Astrocyte (in vitro differentiated cells and primary cell): ENCODE measurements at regions not wholly inside any gene's neighbourhood (a gene's known extent, or its start where the extent isn't known, plus 50 kb on each side); places are given as distances from the start of the nearest gene placed in this dataset.

Experiments used
- DNase-seq: peaks from one replicate; pipeline ENCODE4 v3.0.0-alpha.2; 2010; ENCODE audit warnings: low read depth
- FAIRE-seq: peaks from 2 replicates; lab custom pipeline; 2011; peaks lifted over from hg19 to GRCh38; lab: Jason Lieb, UNC
- H2AFZ ChIP-seq: 2 replicates; pipeline ENCODE4 v1.6.0; 2012; ENCODE audit warnings: low read depth, low read length, inconsistent platforms
- H3K27ac ChIP-seq: 2 replicates; pipeline ENCODE4 v1.5.1; 2011; ENCODE audit warnings: low read depth, low read length, inconsistent platforms
- H3K27me3 ChIP-seq: 2 replicates; pipeline ENCODE4 v1.6.0; 2011; ENCODE audit warnings: low read length, inconsistent platforms; ENCODE audit not compliant: insufficient read depth
- H3K36me3 ChIP-seq: 2 replicates; pipeline ENCODE4 v1.5.1; 2011; ENCODE audit warnings: low read length, inconsistent platforms; ENCODE audit not compliant: insufficient read depth
- H3K4me1 ChIP-seq: 2 replicates; pipeline ENCODE4 v1.5.1; 2011; ENCODE audit warnings: low read length, inconsistent platforms; ENCODE audit not compliant: insufficient read depth
- H3K4me2 ChIP-seq: 2 replicates; pipeline ENCODE4 v1.6.0; 2012; ENCODE audit warnings: low read length, inconsistent platforms
- H3K4me3 ChIP-seq: 2 replicates; pipeline ENCODE4 v1.5.1; 2011; ENCODE audit warnings: low read depth, mild to moderate bottlenecking, low read length, inconsistent platforms; ENCODE audit not compliant: insufficient read depth
- H3K79me2 ChIP-seq: 2 replicates; pipeline ENCODE4 v1.6.0; 2012; ENCODE audit warnings: mild to moderate bottlenecking, low read length, inconsistent platforms; ENCODE audit not compliant: insufficient read depth
- H3K9ac ChIP-seq: 2 replicates; pipeline ENCODE4 v1.6.0; 2012; ENCODE audit warnings: mild to moderate bottlenecking, low read length, inconsistent platforms
- H3K9me3 ChIP-seq: 2 replicates; pipeline ENCODE4 v1.5.1; 2012; ENCODE audit warnings: low read depth, mild to moderate bottlenecking, low read length, inconsistent platforms; ENCODE audit not compliant: insufficient read depth
- H4K20me1 ChIP-seq: 2 replicates; pipeline ENCODE4 v1.6.0; 2012; ENCODE audit warnings: low read length, inconsistent platforms; ENCODE audit not compliant: insufficient read depth
- H3K27ac Mint-ChIP-seq: one replicate; pipeline ENCODE4 v1.8.0; 2021; ENCODE audit warnings: mild to moderate bottlenecking, mixed read lengths; ENCODE audit not compliant: unreplicated experiment
- H3K27me3 Mint-ChIP-seq: one replicate; pipeline ENCODE4 v1.8.0; 2021; ENCODE audit warnings: low read depth, mixed read lengths; ENCODE audit not compliant: unreplicated experiment
- H3K36me3 Mint-ChIP-seq: one replicate; pipeline ENCODE4 v1.8.0; 2021; ENCODE audit warnings: low read depth, mixed read lengths; ENCODE audit not compliant: unreplicated experiment
- H3K4me1 Mint-ChIP-seq: one replicate; pipeline ENCODE4 v1.8.0; 2021; ENCODE audit warnings: low read depth, mixed read lengths; ENCODE audit not compliant: unreplicated experiment
- H3K4me3 Mint-ChIP-seq: one replicate; pipeline ENCODE4 v1.8.0; 2021; ENCODE audit warnings: mild to moderate bottlenecking, moderate library complexity, mixed read lengths; ENCODE audit not compliant: unreplicated experiment
- H3K9me3 Mint-ChIP-seq: one replicate; pipeline ENCODE4 v1.8.0; 2021; ENCODE audit warnings: mild to moderate bottlenecking, mixed read lengths; ENCODE audit not compliant: unreplicated experiment
- CTCF ChIP-seq: IDR thresholded peaks from 2 replicates; pipeline ENCODE4 v1.5.1; 2011; ENCODE audit warnings: low read depth, mild to moderate bottlenecking, inconsistent platforms, low read length, moderate library complexity; ENCODE audit not compliant: insufficient read depth
- EZH2 ChIP-seq: IDR thresholded peaks from 2 replicates; pipeline ENCODE4 v1.6.1; 2012; ENCODE audit warnings: mild to moderate bottlenecking, low read length, inconsistent platforms; ENCODE audit not compliant: insufficient read depth

- H3K4me3 Mint-ChIP-seq, result no peak overlapping the region
- H3K4me1 ChIP-seq, result no peaks in the 10 kb centered on the region
- no peak overlapping the region for H3K9ac ChIP-seq
- H3K4me2 ChIP-seq, result no peak overlapping the region
- H3K4me3 ChIP-seq, result no peak overlapping the region
- no peaks in the 10 kb centered on the region for H4K20me1 ChIP-seq
- H3K27me3 Mint-ChIP-seq, result no peaks in the 10 kb centered on the region
- TF ChIP-seq EZH2 (no peak), CTCF (no peak)
- H3K79me2 ChIP-seq, result no peaks in the 10 kb centered on the region
- no peak overlapping the region for H2AFZ ChIP-seq
- H3K27ac Mint-ChIP-seq, result no peak overlapping the region
- no peaks in the 10 kb centered on the region for H3K36me3 Mint-ChIP-seq
- H3K9me3 ChIP-seq, result no peaks in the 10 kb centered on the region
- DNase-seq (no peak), FAIRE-seq (no peak)
- no peak overlapping the region for H3K27ac ChIP-seq
- no peaks in the 10 kb centered on the region for H3K27me3 ChIP-seq
- no peaks in the 10 kb centered on the region for H3K36me3 ChIP-seq
- H3K9me3 Mint-ChIP-seq, result no peaks in the 10 kb centered on the region
- H3K4me1 Mint-ChIP-seq, result no peaks in the 10 kb centered on the region
These were observed 546.7 kb downstream of the SNAPC1 start for GRCh38 chr14:62308891-62309290.

DNA sequence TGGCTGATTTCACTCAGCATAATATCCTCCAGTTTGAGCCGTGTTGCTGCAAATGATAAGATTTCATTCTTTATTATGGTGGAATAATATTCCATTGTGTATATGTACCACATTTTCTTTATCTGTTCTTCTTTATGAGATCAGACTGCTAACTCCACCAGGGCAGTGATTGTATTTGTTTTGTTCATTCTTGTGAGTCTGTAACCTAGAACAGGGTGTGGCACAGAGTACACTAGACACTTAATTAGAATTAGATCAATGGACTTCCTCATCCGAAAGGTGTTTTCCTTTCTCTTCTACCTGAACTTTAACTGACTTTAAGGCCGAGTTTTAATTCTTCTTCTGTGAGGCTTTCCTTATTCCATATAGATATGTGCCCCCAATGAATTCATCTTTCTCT is 551.0 kb downstream of the SNAPC1 start:
- H3K4me3 Mint-ChIP-seq, result no peak overlapping the region
- FAIRE-seq (no peak), DNase-seq (no peak)
- H3K27ac ChIP-seq, result no peak overlapping the region
- H3K4me1 Mint-ChIP-seq, result no peaks in the 10 kb centered on the region
- H2AFZ ChIP-seq, result no peak overlapping the region
- no peaks in the 10 kb centered on the region for H3K27me3 Mint-ChIP-seq
- H3K4me2 ChIP-seq, result no peak overlapping the region
- H3K79me2 ChIP-seq, result no peaks in the 10 kb centered on the region
- no peaks in the 10 kb centered on the region for H3K36me3 Mint-ChIP-seq
- no peaks in the 10 kb centered on the region for H3K4me1 ChIP-seq
- no peaks in the 10 kb centered on the region for H4K20me1 ChIP-seq
- H3K4me3 ChIP-seq, result no peak overlapping the region
- H3K9ac ChIP-seq, result no peak overlapping the region
- H3K27ac Mint-ChIP-seq, result no peak overlapping the region
- TF ChIP-seq EZH2 (no peak), CTCF (no peak)
- no peaks in the 10 kb centered on the region for H3K36me3 ChIP-seq
- no peaks in the 10 kb centered on the region for H3K9me3 Mint-ChIP-seq
- no peaks in the 10 kb centered on the region for H3K9me3 ChIP-seq
- H3K27me3 ChIP-seq, result no peaks in the 10 kb centered on the region

DNA sequence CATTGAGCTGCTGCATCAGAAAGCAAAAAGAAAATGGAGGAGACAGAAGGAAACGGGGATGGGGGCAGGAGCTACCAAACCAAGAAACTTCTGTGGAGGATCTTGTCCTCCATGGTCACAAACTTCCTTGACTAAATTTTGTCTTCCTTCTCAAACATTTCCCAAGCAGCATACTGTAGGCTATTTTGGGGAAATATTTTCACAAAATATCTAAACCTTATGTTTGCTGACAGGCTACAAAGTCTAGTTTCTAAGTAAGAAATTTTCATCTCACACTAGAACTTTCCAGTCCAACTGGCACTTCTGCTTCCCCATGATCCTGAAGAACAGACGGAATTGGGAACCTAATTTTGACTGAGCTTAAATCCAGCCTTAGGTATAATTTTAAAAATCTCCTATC is 552.0 kb downstream of the SNAPC1 start:
- Histone ChIP-seq H3K4me2 (no peak overlapping the region), H3K4me3 (no peak overlapping the region), H3K27ac (no peak overlapping the region), H3K9me3 (no peaks in the 10 kb centered on the region), H3K27me3 (no peaks in the 10 kb centered on the region), H3K79me2 (no peaks in the 10 kb centered on the region), H3K9ac (no peak overlapping the region), H4K20me1 (no peaks in the 10 kb centered on the region), H3K4me1 (no peaks in the 10 kb centered on the region), H2AFZ (no peak overlapping the region), H3K36me3 (no peaks in the 10 kb centered on the region)
- Mint-ChIP-seq H3K27me3 (no peaks in the 10 kb centered on the region), H3K4me3 (no peak overlapping the region), H3K36me3 (no peaks in the 10 kb centered on the region), H3K4me1 (no peaks in the 10 kb centered on the region), H3K9me3 (no peaks in the 10 kb centered on the region), H3K27ac (no peak overlapping the region)
- no peak for DNase-seq
- FAIRE-seq, result no peak
- TF ChIP-seq EZH2, result no peak
- no peak for TF ChIP-seq CTCF
